Neutrophil (primary cell): ENCODE measurements at regions not wholly inside any gene's neighbourhood (a gene's known extent, or its start where the extent isn't known, plus 50 kb on each side); places are given as distances from the start of the nearest gene placed in this dataset.
"Not testable (repeated sequence)": the region's sequence is repeated elsewhere in the genome, so short reads cannot be mapped to it uniquely, and the experiment has no call there.

Experiments
- H3K27ac ChIP-seq: fragments of 200-600 bp; sonication (generic); 2 replicates; pipeline ENCODE4 v1.5.1; 2016; ENCODE audit warnings: mild to moderate bottlenecking, moderate library complexity
- H3K27me3 ChIP-seq: fragments of 200-600 bp; sonication (generic); 2 replicates; pipeline ENCODE4 v1.6.0; 2016; ENCODE audit warnings: mild to moderate bottlenecking
- H3K36me3 ChIP-seq: fragments of 200-600 bp; sonication (generic); 2 replicates; pipeline ENCODE4 v1.5.1; 2017
- H3K4me1 ChIP-seq, 2 experiments: fragments of 200-600 bp in 1 of 2; sonication (generic) in 1 of 2; 1 replicate in 1 of 2; 2 replicates in 1 of 2; pipeline versions ENCODE4 v1.5.1 to v1.6.1; 2013 to 2016; ENCODE audit warnings: low read depth in 1 of 2, low read length in 1 of 2, mild to moderate bottlenecking in 1 of 2, moderate library complexity in 1 of 2; ENCODE audit not compliant: control insufficient read depth in 1 of 2, insufficient read depth in 1 of 2
- H3K4me3 ChIP-seq, 2 experiments: fragments of 200-600 bp in 1 of 2; sonication (generic) in 1 of 2; 1 replicate in 1 of 2; 2 replicates in 1 of 2; pipeline ENCODE4 v1.5.1; 2013 to 2016; ENCODE audit warnings: low read depth in 1 of 2, low read length in 1 of 2, mild to moderate bottlenecking in 1 of 2, moderate library complexity in 1 of 2
- H3K9me3 ChIP-seq: fragments of 200-600 bp; sonication (generic); 2 replicates; pipeline ENCODE4 v1.5.1; 2016
- CTCF ChIP-seq: fragments of 200-600 bp; sonication (generic); IDR thresholded peaks from 2 replicates; pipeline ENCODE4 v1.5.1; 2016; ENCODE audit warnings: antibody characterized with exemption

- peaks cover 32% of the 10 kb centered on the region for H3K27me3 ChIP-seq
- no peak overlapping the region for H3K4me3 ChIP-seq
- H3K27ac ChIP-seq: no peak overlapping the region
- no peaks in the 10 kb centered on the region for H3K4me1 ChIP-seq
- no peaks in the 10 kb centered on the region for H3K36me3 ChIP-seq
- no peak for TF ChIP-seq CTCF
- no peaks in the 10 kb centered on the region for H3K9me3 ChIP-seq
Measured at GRCh38 chr22:35484651-35485556, 55.7 kb upstream of the RASD2 start.

DNA sequence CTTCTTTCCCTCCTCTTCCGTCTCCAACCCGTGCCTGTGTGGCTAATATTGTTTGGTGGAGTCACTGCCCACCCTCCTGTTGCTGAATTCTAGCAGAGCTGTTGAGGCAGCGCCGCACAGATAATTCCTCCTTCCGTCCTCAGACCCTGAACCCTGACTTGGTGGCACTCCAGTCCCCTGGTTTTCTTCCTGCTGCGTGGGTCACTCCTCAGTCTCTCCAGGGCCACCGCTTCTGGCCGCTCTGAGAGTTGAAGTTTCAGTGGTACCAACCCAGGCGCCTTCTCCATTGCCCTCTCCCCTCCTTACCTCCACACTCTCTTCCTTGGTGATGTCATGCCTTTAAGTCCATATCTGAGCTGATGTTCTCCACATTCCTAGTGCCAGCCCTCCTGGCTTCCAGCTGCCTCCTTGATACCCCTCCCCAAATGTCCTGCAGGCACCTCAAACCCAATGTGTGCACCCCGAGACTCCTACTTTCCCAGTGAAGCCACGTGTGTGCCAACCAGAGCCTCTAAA is 54.5 kb upstream of the RASD2 start:
- Histone ChIP-seq H3K27me3 (peaks cover 19% of the 10 kb centered on the region), H3K4me1 (no peaks in the 10 kb centered on the region), H3K4me3 (no peak overlapping the region), H3K36me3 (no peaks in the 10 kb centered on the region), H3K9me3 (no peaks in the 10 kb centered on the region), H3K27ac (no peak overlapping the region)
- TF ChIP-seq CTCF: no peak

DNA sequence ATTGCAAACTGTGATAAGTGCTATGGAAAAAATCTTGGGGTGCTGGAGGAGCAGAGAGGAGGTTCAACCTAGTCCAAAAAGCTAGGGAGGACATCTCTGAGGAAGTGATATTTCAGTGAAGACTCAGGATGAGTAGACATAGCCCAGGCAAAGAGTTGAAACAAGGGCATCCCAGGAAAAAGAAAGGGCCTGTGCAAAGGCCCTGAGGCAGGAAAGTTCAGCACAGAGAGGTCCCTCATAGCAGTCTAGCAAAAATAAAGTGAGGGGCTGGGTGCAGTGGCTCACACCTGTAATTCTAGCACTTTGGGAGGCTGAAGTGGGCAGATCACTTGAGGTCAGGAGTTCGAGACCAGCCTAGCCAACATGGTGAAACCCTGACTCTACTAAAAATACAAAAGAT is 53.0 kb upstream of the RASD2 start:
- not testable (repeated sequence) for H3K27me3 ChIP-seq, H3K27ac ChIP-seq, H3K36me3 ChIP-seq, H3K4me3 ChIP-seq, H3K4me1 ChIP-seq, H3K9me3 ChIP-seq

GRCh38 chr22:35488513-35488912 is 52.1 kb upstream of the RASD2 start:
- Histone ChIP-seq H3K36me3 (no peaks in the 10 kb centered on the region), H3K27ac (no peak overlapping the region), H3K27me3 (no peaks in the 10 kb centered on the region), H3K4me1 (no peaks in the 10 kb centered on the region), H3K4me3 (no peak overlapping the region), H3K9me3 (no peaks in the 10 kb centered on the region)
- TF ChIP-seq CTCF: no peak

DNA sequence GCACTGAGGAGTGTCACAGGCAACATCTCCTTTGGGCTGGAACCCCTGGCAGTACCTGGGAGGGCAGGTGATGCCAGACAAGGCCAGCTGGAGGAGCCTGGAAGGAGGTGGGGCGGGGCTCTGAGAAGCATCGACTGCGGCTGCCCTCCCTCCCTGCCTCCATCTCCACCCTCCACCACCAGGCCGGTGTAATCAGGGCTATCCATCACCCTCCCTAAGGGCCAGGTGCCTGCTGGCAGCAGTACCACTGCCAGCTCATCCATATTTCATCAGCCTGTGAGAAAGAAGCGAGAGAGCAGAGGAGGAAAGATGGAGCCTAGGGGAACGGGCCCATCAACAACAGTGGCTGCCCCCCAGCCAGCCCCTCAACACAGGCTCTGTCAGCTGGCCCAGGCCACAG is 51.4 kb upstream of the RASD2 start:
- TF ChIP-seq CTCF: no peak
- no peaks in the 10 kb centered on the region for H3K27me3 ChIP-seq
- no peak overlapping the region for H3K27ac ChIP-seq
- H3K4me1 ChIP-seq: no peaks in the 10 kb centered on the region
- no peaks in the 10 kb centered on the region for H3K36me3 ChIP-seq
- H3K9me3 ChIP-seq: no peaks in the 10 kb centered on the region
- no peak overlapping the region for H3K4me3 ChIP-seq
